Ectodermal cell (in vitro differentiated cells): ENCODE measurements at regions not wholly inside any gene's neighbourhood (a gene's known extent, or its start where the extent isn't known, plus 50 kb on each side); places are given as distances from the start of the nearest gene placed in this dataset.
"Not testable (repeated sequence)": the region's sequence is repeated elsewhere in the genome, so short reads cannot be mapped to it uniquely, and the experiment has no call there.

Experiments used
- H3K27ac ChIP-seq: 2 replicates; pipeline ENCODE4 v1.7.0; 2013; ENCODE audit warnings: mild to moderate bottlenecking, low read depth, low read length; ENCODE audit not compliant: insufficient read depth, poor library complexity, severe bottlenecking
- H3K27me3 ChIP-seq: 2 replicates; pipeline ENCODE4 v1.7.0; 2013; ENCODE audit warnings: mild to moderate bottlenecking, low read length; ENCODE audit not compliant: insufficient read depth, control insufficient read depth, poor library complexity, severe bottlenecking
- H3K36me3 ChIP-seq: one replicate; pipeline ENCODE4 v1.7.0; 2013; ENCODE audit warnings: low read length; ENCODE audit not compliant: control insufficient read depth, insufficient read depth
- H3K4me1 ChIP-seq: one replicate; pipeline ENCODE4 v1.7.0; 2013; ENCODE audit warnings: low read length; ENCODE audit not compliant: control insufficient read depth, insufficient read depth
- H3K4me3 ChIP-seq: 2 replicates; pipeline ENCODE4 v1.7.0; 2013; ENCODE audit warnings: low read depth, low read length, control low read depth; ENCODE audit not compliant: insufficient read depth
- H3K9me3 ChIP-seq: 2 replicates; pipeline ENCODE4 v1.7.0; 2013; ENCODE audit warnings: mild to moderate bottlenecking, low read length, moderate library complexity; ENCODE audit not compliant: control insufficient read depth
- WGBS, 2 experiments: methylation state at CpG; one replicate each; pipeline ENCODE4 v1.1.7; 2013; ENCODE audit warnings: missing lambda C conversion rate in 2 of 2; 5-methylcytosine and 5-hydroxymethylcytosine counted together

- no peak overlapping the region for H3K27ac ChIP-seq
- 97% methylated on average over 3 of the region's 3 CpGs for WGBS, 2 experiments
- H3K4me3 ChIP-seq, result no peak overlapping the region
- H3K9me3 ChIP-seq, result no peaks in the 10 kb centered on the region
- H3K4me1 ChIP-seq, result peaks cover 6% of the 10 kb centered on the region
- no peaks in the 10 kb centered on the region for H3K27me3 ChIP-seq
- peaks cover 14% of the 10 kb centered on the region for H3K36me3 ChIP-seq
These were observed 91.1 kb downstream of the PTPRS start for GRCh38 chr19:5249526-5249925.

DNA sequence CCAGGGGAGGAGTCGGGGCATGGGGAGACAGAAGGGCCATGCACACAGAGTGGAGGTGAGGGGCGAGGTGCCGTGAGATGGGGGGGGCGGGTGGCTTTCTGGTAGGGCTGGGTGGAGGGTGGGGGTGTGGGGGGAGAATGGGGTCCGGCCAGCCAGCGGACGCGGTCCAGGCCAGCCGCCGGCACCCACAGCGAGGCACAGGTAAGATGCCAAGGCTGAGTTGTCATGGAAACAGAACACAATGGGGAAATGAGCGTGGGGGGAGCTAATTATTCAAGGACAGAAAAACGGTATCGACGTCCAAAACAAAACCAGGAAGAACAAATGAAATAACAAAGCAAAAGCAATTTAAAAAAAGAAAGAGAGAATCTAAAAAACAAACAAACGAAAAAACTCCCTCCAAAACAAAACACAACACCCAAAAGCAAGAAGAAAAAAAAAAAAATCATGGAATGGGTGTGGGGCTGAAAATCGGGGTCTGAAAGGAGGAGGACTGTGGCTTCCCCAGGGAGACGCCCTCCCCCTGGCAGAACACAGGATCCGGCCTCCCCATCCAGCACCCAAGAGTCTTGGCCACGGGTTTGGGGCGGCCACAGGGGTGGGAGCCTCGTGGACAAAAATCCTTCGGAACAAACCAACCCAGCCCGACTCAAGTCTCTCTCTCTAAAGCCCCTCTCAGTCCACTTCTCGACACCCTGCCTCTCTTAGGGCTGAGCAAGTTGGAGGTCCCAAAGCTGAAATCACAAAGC is 92.5 kb downstream of the PTPRS start:
- H3K9me3 ChIP-seq, result no peaks in the 10 kb centered on the region
- H3K27ac ChIP-seq, result no peak overlapping the region
- 89 to 91% methylated on average over 21 to 24 of the region's 25 CpGs for WGBS, 2 experiments
- H3K4me1 ChIP-seq, result peaks cover 6% of the 10 kb centered on the region
- H3K27me3 ChIP-seq, result no peaks in the 10 kb centered on the region
- no peak overlapping the region for H3K4me3 ChIP-seq
- peaks cover 19% of the 10 kb centered on the region for H3K36me3 ChIP-seq

GRCh38 chr19:5246554-5247155 is 94.0 kb downstream of the PTPRS start:
- no peaks in the 10 kb centered on the region for H3K27me3 ChIP-seq

GRCh38 chr19:5245631-5246553 is 94.7 kb downstream of the PTPRS start:
- H3K9me3 ChIP-seq, result no peaks in the 10 kb centered on the region
- H3K4me1 ChIP-seq, result no peaks in the 10 kb centered on the region
- H3K4me3 ChIP-seq, result no peak overlapping the region
- no peak overlapping the region for H3K27ac ChIP-seq
- H3K27me3 ChIP-seq, result no peaks in the 10 kb centered on the region
- H3K36me3 ChIP-seq, result peaks cover 36% of the 10 kb centered on the region
- WGBS, 2 experiments, result 96% methylated on average over 37 to 38 of the region's 38 CpGs

More at GRCh38 chr19:5246554-5247155, 94.0 kb downstream of the PTPRS start:
- 93% methylated on average over 10 of the region's 10 CpGs for WGBS, 2 experiments
- Histone ChIP-seq H3K36me3 (peaks cover 28% of the 10 kb centered on the region), H3K4me1 (peaks cover 3% of the 10 kb centered on the region), H3K27ac (no peak overlapping the region), H3K9me3 (no peaks in the 10 kb centered on the region), H3K4me3 (no peak overlapping the region)

- no peak overlapping the region for H3K27ac ChIP-seq
- no peaks in the 10 kb centered on the region for H3K4me1 ChIP-seq
- H3K27me3 ChIP-seq, result no peaks in the 10 kb centered on the region
- H3K9me3 ChIP-seq, result no peaks in the 10 kb centered on the region
- H3K4me3 ChIP-seq, result no peak overlapping the region
- WGBS, 2 experiments, result 95% methylated on average over 11 of the region's 11 CpGs
- peaks cover 43% of the 10 kb centered on the region for H3K36me3 ChIP-seq
These were observed 96.3 kb downstream of the PTPRS start for GRCh38 chr19:5244351-5244750.

GRCh38 chr19:5243878-5244277 is 96.7 kb downstream of the PTPRS start:
- Histone ChIP-seq H3K27me3 (no peaks in the 10 kb centered on the region), H3K4me1 (no peaks in the 10 kb centered on the region), H3K36me3 (peaks cover 43% of the 10 kb centered on the region), H3K4me3 (no peak overlapping the region), H3K27ac (no peak overlapping the region), H3K9me3 (no peaks in the 10 kb centered on the region)
- WGBS, 2 experiments, result 95 to 97% methylated on average over 40 of the region's 40 CpGs

DNA sequence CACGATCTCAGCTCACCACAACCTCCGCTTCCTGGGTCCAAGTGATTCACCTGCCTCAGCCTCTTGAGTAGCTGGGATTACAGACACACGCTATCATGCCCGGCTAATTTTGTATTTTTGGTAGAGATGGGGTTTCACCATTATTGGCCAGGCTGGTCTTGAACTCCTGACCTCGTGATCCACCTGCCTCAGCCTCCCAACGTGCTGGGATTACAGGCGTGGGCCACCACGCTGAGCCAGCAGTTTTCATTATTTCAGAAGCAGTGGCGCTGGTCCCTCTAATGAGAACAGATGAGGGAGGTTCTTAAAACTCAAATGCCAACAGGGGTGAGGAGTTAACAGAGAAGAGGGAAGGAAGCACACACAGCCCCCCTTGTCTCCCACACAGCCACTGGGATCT is 98.7 kb downstream of the PTPRS start:
- not testable (repeated sequence) for H3K27ac ChIP-seq, H3K9me3 ChIP-seq, H3K4me1 ChIP-seq, H3K4me3 ChIP-seq, H3K27me3 ChIP-seq
- WGBS, 2 experiments, result 95% methylated on average over 9 of the region's 9 CpGs
- peaks cover 59% of the 10 kb centered on the region for H3K36me3 ChIP-seq

GRCh38 chr19:5240011-5240410 is 100.6 kb downstream of the PTPRS start:
- Histone ChIP-seq H3K27ac (no peak overlapping the region), H3K4me3 (no peak overlapping the region), H3K9me3 (no peaks in the 10 kb centered on the region), H3K36me3 (peaks cover 55% of the 10 kb centered on the region), H3K27me3 (no peaks in the 10 kb centered on the region), H3K4me1 (no peaks in the 10 kb centered on the region)
- WGBS, 2 experiments, result 89 to 91% methylated on average over 22 of the region's 22 CpGs

DNA sequence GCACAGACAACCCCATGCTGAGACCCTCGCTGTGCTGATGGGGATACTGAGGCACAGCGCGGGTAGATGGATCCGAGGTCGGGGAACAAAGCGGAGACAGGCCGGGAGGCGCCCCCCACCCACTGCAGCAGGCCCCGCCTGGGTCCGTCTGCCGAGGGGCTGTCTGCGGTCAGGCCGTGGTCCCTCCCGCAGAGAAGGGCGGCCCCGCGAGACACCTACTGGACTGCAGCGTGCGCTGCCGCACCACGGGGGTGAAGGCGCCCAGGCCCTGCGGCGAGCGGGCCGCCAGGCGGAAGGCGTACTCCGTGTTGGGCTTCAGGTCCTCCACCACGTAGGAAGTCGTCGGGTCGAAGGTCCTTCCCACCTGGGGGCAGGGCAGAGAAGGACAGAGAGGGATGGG is 101.9 kb downstream of the PTPRS start:
- H3K36me3 ChIP-seq, result peaks cover 49% of the 10 kb centered on the region
- 95 to 96% methylated on average over 33 of the region's 33 CpGs for WGBS, 2 experiments
- no peaks in the 10 kb centered on the region for H3K4me1 ChIP-seq
- H3K27ac ChIP-seq, result no peak overlapping the region
- no peaks in the 10 kb centered on the region for H3K27me3 ChIP-seq
- no peak overlapping the region for H3K4me3 ChIP-seq
- H3K9me3 ChIP-seq, result no peaks in the 10 kb centered on the region

DNA sequence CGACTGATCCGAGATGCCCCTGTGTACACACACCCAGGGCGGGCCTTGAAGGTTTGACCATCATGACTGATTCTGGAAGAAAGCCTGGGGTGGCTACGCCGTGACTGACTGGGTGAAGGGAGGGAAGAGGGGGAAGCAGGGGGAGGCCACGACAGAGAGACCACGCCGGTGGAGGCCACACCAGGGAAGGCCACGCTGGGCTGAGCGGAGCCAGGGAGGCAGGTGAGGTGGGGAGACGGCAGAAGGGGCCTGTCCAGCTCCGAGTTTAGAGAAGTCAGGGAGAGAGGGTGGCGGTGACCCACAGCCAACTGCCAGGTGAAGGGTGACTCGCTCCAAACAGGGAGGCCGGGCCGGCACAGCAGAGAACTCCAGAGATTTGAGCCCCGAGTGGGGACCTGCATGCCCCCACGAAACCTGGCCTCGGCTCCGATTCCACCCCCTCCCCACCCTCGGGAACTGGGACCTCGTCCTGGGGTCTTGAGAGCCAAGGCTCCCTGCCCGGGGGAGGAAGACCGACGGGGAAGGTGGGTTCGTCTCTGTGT is 102.6 kb downstream of the PTPRS start:
- H3K4me3 ChIP-seq, result no peak overlapping the region
- H3K4me1 ChIP-seq, result no peaks in the 10 kb centered on the region
- H3K27ac ChIP-seq, result no peak overlapping the region
- peaks cover 51% of the 10 kb centered on the region for H3K36me3 ChIP-seq
- H3K9me3 ChIP-seq, result no peaks in the 10 kb centered on the region
- 95 to 97% methylated on average over 26 of the region's 26 CpGs for WGBS, 2 experiments
- no peaks in the 10 kb centered on the region for H3K27me3 ChIP-seq
